HG02642 (cell line): ENCODE measurements at regions not wholly inside any gene's neighbourhood (a gene's known extent, or its start where the extent isn't known, plus 50 kb on each side); places are given as distances from the start of the nearest gene placed in this dataset.
A peak's percentile ranks its signal among the peaks of the same experiment; 100 is the strongest.
"Not testable (repeated sequence)": the region's sequence is repeated elsewhere in the genome, so short reads cannot be mapped to it uniquely, and the experiment has no call there.

Experiments
- ATAC-seq: cut with Tn5 transposase; IDR thresholded peaks from one replicate; pipeline ENCODE4 v1.9.1; 2021; ENCODE audit warnings: mild to moderate bottlenecking; ENCODE audit not compliant: unreplicated experiment, poor library complexity

DNA sequence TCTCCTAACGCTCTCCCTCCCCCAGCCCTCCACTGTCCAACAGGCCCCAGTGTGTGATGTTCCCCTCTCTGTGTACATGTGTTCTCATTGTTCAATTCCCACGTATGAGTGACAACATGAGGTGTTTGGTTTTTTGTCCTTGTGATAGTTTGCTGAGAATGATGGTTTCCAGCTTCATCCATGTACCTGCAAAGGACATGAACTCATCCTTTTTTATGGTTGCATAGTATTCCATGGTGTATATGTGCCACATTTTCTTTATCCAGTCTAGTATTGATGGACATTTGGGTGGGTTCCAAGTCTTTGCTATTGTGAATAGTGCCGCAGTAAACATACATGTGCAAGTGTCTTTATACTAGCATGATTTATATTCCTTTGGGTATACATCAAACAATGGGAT, 347.4 kb downstream of the MAGEE1 start:
- ATAC-seq, result not testable (repeated sequence)

DNA sequence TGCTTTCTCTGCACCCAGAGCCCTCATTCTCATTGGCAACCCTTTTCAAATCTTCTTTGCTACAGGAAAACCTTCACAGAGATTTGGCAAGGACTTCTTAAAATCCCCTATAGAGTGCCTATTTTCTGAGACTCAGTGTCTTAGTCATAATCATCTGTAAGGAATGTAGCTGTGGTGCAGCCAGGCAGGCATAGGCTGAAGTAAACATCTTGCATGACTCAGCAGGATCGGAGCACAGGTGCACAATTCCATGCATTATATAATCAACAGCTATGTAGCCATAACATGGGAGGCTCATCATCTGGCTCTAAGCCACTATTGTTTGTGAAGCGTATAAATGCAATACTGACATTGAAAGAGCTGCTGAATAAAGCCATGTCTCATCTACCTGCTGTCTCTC, 368.8 kb downstream of the MAGEE1 start:
- ATAC-seq, result no peak

DNA sequence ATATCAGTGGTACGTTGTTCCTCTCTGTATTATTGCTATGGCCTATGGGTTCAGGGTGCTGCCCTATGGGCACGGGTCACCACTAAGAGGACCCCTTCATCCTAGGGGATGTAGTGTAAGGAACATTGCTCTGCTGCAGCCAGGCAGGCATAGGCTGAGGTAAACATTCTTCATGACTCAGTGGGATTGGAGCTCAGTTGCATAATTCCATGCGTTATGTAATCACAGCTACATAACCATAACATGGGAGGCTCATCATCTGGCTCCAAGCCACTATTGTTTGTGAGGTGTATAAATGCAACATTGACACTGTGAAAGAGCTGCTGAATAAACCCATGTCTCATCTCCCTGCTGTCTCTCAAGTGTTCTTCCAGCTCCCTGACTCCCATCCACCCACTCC, 375.2 kb downstream of the MAGEE1 start:
- no peak for ATAC-seq

DNA sequence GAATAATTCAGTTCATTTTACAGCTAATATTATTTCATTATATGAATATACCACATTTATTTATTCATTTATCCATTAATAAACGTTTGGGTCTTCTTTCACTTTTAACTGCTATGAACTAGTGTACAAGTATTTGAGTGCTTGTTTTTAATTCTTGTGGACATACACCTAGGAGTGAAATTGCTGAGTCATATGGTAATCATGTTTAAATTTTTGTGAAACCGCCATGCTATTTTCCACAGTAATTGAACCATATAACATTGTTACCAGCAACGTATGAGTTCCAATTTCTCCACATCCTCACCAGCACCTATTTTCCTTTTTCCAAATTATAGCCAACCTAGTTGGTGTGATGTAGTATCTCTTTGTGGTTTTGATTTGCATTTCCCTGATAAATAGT, 388.2 kb downstream of the MAGEE1 start:
- no peak for ATAC-seq

DNA sequence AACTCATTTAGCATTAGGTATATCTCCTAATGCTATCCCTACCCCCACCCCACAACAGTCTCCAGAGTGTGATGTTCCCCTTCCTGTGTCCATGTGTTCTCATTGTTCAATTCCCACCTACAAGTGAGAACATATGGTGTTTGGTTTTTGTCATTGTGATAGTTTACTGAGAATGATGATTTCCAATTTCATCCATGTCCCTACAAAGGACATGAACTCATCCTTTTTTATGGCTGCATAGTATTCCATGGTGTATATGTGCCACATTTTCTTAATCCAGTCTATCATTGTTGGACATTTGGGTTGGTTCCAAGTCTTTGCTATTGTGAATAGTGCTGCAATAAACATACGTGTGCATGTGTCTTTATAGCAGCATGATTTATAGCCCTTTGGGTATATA, 389.8 kb downstream of the MAGEE1 start:
- ATAC-seq, result not testable (repeated sequence)

DNA sequence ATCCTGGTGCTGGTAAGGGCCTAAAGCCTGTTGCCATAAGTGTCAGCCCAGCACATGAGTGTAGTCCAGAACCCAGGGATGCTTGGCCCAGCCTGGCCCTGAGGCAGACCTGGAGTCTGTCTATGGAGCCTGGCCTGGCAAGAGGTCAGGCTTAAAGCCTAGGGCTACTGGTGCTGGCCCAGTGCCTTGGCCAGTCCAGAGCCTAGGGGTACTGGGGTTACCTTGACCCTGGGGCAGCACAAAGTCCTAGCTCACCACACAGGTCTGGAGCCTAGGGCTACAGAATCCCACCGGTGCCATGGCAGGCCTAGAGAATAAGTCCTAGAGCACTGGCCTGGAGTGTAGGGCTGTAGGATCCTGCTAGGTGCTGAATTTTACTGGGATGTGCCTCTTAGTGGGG, 393.8 kb downstream of the MAGEE1 start:
- ATAC-seq, result no peak

DNA sequence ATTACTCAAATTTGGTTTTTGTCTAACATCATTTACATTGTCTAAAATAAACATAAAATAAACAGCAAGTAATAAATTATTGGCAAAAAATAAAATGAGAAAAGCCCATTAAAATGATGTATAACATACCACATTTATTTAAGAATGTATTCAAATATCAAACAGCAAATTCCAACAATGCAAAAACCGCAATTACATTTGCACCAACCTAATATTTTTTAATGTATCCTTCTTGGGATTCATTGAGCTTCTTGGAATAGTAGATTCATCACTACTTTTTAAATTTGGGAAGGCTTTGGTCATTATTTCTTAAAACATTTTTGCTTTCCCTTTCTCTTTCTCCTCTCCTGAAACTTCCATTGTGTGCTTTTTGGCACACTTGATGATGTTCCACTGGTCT, 400.2 kb downstream of the MAGEE1 start:
- no peak for ATAC-seq

DNA sequence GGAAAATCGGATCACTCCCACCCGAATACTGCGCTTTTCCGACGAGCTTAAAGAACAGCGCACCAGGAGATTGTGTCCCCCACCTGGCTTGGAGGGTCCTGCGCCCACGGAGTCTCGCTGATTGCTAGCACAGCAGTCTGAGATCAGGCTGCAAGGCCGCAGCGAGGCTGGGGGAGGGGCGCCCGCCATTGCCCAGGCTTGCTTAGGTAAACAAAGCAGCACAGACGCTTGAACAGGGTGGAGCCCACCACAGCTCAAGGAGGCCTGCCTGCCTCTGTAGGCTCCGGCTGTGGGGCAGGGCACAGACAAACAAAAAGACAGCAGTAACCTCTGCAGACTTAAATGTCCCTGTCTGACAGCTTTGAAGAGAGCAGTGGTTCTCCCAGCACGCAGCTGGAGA, 413.4 kb downstream of the MAGEE1 start:
- not testable (repeated sequence) for ATAC-seq

DNA sequence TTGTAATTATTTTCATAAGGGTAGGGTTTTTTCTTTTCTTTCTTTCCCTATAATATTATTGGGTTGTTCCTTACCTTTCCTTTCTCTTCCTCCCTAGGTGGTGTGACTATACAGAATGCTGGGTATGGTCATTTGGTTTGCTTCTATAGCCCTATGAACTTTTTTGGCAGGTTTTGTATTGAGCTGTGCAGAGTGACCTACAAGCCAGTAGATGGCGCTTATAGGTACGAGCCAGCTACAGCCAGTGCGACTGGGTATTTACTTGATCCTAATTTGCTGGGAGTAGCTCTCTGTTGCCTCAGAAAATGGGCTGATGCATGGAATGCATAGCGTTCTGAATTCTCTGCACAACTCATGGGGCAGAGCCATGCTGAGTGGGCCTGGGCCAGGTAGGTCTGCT, 423.3 kb downstream of the MAGEE1 start:
- no peak for ATAC-seq

DNA sequence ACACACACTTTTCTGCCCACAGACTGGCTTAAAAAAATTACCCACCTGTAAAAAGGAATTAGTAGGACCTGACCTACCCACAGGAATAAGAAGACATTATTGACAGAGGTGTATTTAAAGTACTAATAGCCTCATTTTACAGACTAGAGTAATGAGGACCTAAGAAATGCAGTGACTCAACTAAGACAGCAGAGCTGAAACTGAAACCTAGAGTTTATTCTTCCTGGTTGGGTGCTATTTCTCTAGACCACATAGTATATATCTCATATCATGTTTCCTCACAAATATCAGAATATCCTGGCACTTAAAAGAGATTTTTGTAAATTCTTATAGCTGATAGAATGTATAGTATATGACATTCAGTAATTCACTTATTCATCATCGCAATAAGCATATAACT, 435.0 kb downstream of the MAGEE1 start:
- ATAC-seq, result no peak

DNA sequence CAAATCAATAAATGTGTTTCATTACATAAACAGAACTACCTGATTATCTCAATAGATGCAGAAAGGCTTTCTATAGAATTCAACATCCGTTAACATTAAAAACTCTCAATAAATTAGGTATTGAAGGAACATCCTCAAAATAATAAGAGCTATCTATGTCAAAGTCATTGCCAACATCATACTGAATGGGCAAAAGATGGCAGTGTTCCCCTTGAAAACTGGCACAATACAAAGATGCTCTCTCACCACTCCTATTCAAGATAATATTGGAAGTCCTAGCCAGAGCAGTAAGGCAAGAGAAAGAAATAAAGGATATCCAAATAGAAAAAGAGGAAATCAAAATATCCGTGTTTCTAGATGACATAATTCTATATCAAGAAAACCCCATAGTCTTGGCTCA, 466.4 kb downstream of the MAGEE1 start:
- no peak for ATAC-seq

DNA sequence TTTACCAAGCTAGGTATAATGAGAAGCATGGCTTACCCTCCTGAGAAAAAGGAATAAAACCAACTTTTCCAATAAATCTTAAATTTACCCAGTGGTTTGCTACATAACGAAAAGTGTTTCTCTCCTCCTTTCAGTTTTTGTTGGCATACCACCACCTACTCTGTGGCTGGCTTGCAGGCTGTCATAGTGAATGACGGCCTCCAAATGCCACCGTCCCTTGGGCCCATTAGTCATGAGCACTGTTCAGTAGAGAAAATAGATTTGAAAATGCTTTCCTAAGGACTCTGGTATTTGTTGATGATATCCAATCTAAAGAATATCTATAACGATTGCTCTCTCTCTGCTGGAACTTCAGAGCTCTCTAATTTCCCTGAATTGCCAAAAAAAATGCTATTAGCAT, 488.3 kb downstream of the MAGEE1 start:
- ATAC-seq, result no peak

DNA sequence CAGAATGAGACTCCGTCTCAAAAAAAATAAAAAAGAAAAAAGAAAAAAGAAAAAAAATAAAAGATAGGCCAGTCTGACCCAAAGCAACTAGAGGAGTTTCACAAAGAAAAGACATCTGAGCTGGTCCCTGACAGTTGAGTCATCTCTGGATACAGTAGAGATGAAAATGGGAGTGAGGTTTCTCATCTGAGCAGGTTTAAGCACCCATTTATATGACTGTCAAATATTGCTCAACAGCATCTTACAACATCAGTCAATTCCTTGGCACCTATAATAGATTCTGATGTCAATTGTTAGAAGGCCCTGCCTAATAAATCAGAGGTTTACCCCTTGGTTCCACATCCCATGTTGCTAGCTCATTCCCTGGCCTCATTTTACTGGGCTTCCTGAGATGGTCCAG, 490.5 kb downstream of the MAGEE1 start:
- no peak for ATAC-seq

DNA sequence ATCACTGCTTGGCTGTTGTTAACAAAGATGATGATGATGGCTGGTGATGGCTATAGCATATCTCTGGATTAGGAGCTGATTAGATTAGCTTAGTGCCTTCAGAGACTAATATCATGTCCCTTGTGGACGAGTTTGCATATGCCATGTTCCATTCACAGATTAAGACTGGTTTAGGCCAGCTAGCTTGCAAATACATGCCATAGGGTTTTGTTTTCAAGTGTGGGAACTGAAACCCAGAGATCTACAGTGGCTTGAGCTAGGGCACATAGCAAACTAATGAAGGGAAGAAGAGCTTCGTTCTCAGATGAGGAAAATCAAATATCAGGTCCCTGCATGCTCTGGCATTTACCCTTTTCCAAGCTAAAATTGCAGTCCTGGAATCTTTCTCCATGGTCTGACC, 492.3 kb downstream of the MAGEE1 start:
- no peak for ATAC-seq

DNA sequence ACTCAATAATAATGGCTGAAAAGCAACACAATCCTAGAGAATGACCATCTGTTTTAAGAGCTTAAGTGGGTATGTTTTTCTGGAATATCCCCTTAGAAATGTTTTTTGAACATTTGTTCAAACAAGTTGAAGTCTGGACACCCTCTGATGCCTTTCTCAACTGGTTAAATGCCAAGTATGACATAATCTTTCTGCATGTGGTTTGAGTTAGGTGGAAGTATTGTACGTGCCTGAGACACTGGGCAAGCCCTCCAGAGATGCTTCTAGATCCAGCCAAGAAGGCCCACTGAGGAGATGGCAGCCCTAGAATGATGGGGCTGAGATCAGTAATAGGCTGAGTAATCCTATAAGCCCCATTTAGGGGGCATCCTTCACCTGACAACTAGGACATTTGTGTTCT, 493.1 kb downstream of the MAGEE1 start:
- ATAC-seq, result no peak

DNA sequence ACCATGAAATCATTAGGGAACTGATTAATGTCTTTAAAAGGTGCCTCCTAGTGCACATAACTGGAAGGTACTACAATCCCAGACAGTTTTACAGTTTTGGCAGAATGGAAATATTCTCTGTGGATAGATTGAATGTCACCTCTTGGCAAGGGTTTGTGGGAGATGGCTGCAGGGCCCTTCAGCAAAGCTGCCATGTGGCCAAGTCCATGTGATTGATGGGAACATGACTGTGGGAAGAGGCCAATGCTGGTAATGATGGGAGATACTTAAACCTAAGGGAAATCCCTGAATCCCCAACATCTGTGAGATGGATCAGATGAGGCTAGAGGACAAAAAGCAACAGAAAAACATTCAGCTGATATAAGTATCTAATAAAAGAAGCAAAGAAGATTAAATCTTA, 493.7 kb downstream of the MAGEE1 start:
- no peak for ATAC-seq

DNA sequence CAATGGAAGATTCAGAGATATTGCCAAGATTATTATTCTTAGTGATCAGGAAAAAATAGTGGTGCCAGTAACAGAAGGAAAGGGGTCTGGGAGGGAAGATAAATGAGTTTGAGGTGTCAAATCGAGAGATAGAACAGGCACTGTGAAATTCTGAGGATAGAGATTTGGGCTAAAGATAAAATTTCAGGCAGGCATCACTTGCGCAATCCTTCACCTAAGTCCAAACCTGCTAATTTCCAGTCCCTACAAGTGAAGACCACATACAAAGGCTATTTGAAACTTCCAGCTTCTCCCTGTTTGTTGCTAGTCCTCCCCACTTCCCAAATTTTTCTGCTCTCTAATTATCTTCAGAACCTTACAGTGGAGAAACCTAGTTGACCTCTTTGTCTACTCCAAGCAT, 494.6 kb downstream of the MAGEE1 start:
- ATAC-seq, result no peak

DNA sequence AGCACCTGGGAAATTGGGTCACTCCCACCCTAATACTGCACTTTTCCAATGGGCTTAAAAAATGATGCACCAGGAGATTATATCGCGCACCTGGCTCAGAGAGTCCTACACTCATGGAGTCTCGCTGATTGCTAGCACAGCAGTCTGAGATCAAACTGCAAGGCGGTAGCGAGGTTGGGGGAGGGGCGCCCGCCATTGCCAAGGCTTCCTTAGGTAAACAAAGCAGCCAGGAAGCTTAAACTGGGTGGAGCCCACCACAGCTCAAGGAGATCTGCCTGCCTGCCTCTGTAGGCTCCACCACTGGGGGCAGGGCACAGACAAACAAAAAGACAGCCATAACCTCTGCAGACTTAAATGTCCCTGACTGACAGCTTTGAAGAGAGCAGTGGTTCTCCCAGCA, 497.1 kb downstream of the MAGEE1 start:
- ATAC-seq, result not testable (repeated sequence)

DNA sequence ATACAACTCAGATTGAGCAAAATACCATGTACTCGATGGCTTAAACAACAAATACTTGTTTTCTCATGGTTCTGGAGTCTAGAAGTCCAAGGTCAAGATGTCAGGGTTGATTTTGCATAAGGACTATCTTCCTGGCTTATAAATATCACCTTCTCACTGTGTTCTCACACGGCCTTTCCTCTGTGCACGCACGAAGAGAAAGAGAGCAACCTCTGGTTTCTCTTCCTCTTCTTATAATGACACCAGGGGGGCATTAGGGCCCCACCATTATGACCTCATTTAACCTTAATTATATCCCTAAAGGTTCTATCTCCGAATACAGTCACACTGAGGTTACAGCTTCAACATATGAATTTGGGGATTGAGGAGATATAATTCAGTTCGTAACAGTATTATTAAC, 504.0 kb downstream of the MAGEE1 start:
- ATAC-seq, result no peak

DNA sequence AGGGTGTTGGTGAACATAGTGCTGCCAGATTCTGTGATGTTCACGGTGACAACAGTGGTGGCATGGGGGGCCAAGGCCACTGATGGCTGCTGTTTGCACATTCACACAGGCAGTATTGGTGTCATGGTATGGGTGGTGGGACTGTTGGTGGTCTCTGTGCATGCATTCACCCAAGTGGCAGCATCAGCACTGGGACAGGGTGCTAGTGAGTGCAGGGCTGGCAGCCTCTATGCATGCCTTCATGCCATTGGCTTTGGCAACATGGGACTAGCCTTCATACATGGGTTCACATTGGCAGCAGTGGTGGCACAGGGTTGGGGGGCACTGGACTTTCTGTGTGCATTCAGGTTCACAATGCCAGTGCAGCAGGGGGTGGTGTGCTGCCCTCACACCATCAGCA, 489.7 kb upstream of the FGF16 start:
- ATAC-seq, result no peak

DNA sequence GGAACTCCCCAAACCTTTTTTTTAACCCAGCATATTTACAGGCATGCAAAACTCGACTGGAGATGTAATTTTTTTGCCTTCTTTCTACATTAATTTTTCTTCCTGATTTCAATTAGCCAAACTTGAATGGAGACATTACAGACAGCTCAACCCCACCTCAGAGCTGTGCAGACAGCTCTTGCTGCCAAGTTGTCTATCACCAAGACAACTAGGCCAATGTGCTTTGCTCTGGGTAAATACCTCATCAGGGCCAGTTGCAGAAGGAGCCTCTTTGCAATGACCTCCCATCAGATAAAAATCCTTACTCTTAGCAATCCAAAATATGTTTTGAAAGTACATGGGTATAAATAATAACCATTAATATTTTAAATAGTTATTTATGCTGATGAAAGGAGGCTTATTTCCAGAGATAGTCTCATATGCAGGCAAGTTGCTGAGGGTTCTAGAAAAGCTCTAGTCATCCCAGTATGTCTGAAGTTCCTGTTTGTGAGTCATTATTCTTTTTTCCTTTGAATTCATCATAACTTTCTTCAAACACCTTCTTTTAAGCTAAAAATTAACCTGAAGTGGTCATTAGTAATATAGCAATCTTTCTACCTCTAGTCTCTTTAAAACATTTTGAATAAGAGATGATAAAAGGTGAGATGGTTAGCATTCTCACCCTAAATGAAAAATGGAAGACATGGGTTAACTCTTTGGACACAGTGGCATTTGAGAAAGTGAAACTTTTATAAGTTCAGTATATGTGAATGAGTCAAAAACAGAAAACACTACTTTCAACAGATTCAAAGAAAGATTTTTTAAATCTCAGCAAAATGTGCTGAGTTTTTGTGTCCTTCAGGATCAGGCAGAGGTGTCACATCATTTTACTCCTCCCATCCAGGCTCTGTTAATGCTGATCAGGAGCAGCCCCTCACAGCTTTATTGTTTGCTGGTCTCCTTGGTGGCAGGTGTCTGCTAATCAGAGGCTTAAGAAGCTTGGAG, 475.5 kb upstream of the FGF16 start:
- ATAC-seq, result peak; percentile 64

DNA sequence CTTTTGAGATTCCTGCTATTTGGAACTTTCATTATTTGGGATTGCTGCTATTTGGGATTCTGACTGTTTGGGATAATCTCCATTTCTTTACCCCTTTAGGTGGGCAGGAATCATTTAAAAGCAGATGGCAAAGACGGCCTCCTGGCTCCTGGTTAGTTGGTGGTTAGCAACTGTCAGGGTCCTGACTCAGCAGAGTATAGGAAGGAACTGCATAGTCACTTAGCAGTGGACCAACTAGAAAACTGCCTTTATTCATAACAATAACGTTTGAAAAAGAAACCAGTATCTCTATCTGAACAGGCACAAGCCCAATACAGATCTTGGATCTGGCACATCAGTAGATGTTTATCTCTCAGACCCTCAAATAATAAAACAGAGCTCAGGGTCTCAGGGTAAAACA, 469.7 kb upstream of the FGF16 start:
- no peak for ATAC-seq
